ENCODE measurements at regions not wholly inside any gene's neighbourhood (a gene's known extent, or its start where the extent isn't known, plus 50 kb on each side); places are given as distances from the start of the nearest gene placed in this dataset.

GRCh38 chrX:101787934-101788333 is 128.3 kb upstream of the ARMCX2 start:
- TF ChIP-seq SP1 (IDR thresholded peaks at IDR 0.05): no peak
- TF ChIP-seq ELF4 (IDR thresholded peaks at IDR 0.05): no peak
- no peak for TF ChIP-seq BHLHE40 (IDR thresholded peaks at IDR 0.05; ENCODE audit: borderline replicate concordance)
- TF ChIP-seq SUZ12 (IDR thresholded peaks at IDR 0.05): no peak
- TF ChIP-seq FOXM1 (IDR thresholded peaks at IDR 0.05; ENCODE audit: borderline replicate concordance): no peak
- TF ChIP-seq NFRKB (IDR thresholded peaks at IDR 0.05): no peak
- no peak for TF ChIP-seq FOXK2 (IDR thresholded peaks at IDR 0.05)

Data from HEK293T (cell line).